ENCODE measurements at regions not wholly inside any gene's neighbourhood (a gene's known extent, or its start where the extent isn't known, plus 50 kb on each side); places are given as distances from the start of the nearest gene placed in this dataset.

DNA sequence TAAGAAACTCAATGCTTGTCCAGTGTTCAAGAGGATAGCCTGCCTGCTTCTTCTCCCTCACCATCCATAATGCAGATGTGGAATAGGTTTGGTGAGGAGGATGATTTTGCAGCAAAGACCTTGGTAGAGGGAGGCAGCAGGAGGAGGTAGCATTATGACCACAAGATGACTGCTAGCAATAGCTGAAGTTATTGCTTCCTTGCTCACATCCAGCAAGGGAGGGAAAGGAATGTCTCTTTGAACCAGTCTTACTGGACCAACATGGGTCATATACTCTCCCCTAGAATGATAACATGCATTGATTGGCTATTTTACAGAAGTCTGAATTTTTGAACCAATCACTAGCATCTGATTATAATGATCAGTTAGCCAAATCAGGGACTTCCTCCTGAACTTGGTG is 607.6 kb downstream of the EBF1 start:
- Mint-ChIP-seq H3K4me1 (ENCODE audit: low read depth) (no peaks in the 10 kb centered on the region), H3K9me3 (no peaks in the 10 kb centered on the region)
- intact Hi-C loops (cut with DNase I, micrococcal nuclease) = no loop called here

DNA sequence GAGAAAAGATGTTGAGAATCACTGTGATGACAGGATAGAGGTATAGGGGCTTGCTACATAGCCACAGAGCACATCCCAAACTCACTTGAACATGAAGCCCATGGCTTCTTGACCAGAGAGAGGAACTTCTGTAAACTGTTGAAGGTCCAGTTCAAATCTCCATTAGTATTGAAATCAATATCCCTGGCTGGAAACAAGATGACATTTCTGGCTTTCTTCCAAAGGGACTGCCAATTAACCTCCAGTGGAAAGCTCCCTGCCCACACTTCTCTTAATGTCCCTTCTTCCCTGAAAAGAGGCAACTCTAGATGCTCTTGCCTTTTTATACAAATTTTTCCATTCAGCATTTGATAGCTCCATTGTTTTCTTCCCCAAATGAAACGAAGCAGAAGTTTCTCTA is 612.1 kb downstream of the EBF1 start:
- H3K27ac Mint-ChIP-seq = no peak overlapping the region

More for the DNA sequence above, 607.6 kb downstream of the EBF1 start:
- Mint-ChIP-seq H3K36me3 (ENCODE audit: low read depth) (no peaks in the 10 kb centered on the region), H3K27ac (no peak overlapping the region), H3K27me3 (no peaks in the 10 kb centered on the region), H3K4me3 (no peak overlapping the region)
- H3K4me3 ChIP-seq (ENCODE audit: low read length) = no peak overlapping the region
- ATAC-seq (ENCODE audit: poor library complexity) (no peak), DNase-seq (no peak)
- H3K27me3 ChIP-seq (ENCODE audit: control insufficient read depth in 1 of 2, insufficient read depth in 2 of 2, low read length in 2 of 2) = no peaks in the 10 kb centered on the region
- TF ChIP-seq, protein P1, sequence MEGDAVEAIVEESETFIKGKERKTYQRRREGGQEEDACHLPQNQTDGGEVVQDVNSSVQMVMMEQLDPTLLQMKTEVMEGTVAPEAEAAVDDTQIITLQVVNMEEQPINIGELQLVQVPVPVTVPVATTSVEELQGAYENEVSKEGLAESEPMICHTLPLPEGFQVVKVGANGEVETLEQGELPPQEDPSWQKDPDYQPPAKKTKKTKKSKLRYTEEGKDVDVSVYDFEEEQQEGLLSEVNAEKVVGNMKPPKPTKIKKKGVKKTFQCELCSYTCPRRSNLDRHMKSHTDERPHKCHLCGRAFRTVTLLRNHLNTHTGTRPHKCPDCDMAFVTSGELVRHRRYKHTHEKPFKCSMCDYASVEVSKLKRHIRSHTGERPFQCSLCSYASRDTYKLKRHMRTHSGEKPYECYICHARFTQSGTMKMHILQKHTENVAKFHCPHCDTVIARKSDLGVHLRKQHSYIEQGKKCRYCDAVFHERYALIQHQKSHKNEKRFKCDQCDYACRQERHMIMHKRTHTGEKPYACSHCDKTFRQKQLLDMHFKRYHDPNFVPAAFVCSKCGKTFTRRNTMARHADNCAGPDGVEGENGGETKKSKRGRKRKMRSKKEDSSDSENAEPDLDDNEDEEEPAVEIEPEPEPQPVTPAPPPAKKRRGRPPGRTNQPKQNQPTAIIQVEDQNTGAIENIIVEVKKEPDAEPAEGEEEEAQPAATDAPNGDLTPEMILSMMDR (IDR thresholded peaks at IDR 0.05) = no peak
- no peaks in the 10 kb centered on the region for H3K4me1 ChIP-seq (ENCODE audit: insufficient read depth, low read length)
- H3K36me3 ChIP-seq (ENCODE audit: insufficient read depth, low read length) = no peaks in the 10 kb centered on the region
- H3K9me3 ChIP-seq (ENCODE audit: control insufficient read depth in 1 of 2, insufficient read depth in 1 of 2, low read length in 2 of 2) = no peaks in the 10 kb centered on the region
- CTCF ChIA-PET = no interaction called here
- H3K27ac ChIP-seq (ENCODE audit: low read depth in 1 of 2, low read length in 2 of 2) = no peak overlapping the region
- POLR2A ChIA-PET = no interaction called here

DNA sequence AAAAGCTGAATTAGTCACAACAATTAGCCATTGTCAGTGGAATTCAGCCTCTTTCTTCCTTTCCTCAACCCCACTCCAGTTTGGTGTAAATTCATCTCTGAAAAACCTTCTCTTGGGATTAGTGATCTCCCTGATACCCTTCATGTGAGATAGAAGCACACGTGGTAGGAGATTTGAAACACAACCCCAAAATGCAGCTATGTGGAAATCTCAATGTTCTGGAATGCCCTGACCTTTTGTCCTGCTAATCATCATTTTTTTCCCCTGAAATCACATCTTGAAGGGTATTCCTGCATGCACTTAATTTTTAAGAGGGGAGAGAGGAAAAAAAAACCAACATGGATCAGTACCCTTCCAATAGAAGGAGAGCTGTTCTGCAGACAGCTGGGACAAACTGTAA is 612.6 kb downstream of the EBF1 start:
- no peak for DNase-seq
- CTCF ChIA-PET = no interaction called here
- H3K4me3 ChIP-seq (ENCODE audit: low read length) = no peak overlapping the region
- Mint-ChIP-seq H3K4me1 (ENCODE audit: low read depth) (no peaks in the 10 kb centered on the region), H3K36me3 (ENCODE audit: low read depth) (no peaks in the 10 kb centered on the region), H3K27me3 (no peaks in the 10 kb centered on the region), H3K4me3 (no peak overlapping the region), H3K27ac (no peak overlapping the region), H3K9me3 (no peaks in the 10 kb centered on the region)
- H3K4me1 ChIP-seq (ENCODE audit: insufficient read depth, low read length) = no peaks in the 10 kb centered on the region
- POLR2A ChIA-PET = no interaction called here
- H3K9me3 ChIP-seq (ENCODE audit: control insufficient read depth in 1 of 2, insufficient read depth in 1 of 2, low read length in 2 of 2) = no peaks in the 10 kb centered on the region
- H3K27ac ChIP-seq (ENCODE audit: low read depth in 1 of 2, low read length in 2 of 2) = no peak overlapping the region
- ATAC-seq (ENCODE audit: poor library complexity) = no peak
- no peaks in the 10 kb centered on the region for H3K36me3 ChIP-seq (ENCODE audit: insufficient read depth, low read length)
- TF ChIP-seq, protein P1 (IDR thresholded peaks at IDR 0.05) = no peak
- intact Hi-C loops (cut with DNase I, micrococcal nuclease) = no loop called here
- H3K27me3 ChIP-seq (ENCODE audit: control insufficient read depth in 1 of 2, insufficient read depth in 2 of 2, low read length in 2 of 2) = no peaks in the 10 kb centered on the region

More for the DNA sequence above, 612.1 kb downstream of the EBF1 start:
- Mint-ChIP-seq H3K27me3 (no peaks in the 10 kb centered on the region), H3K4me3 (no peak overlapping the region), H3K9me3 (no peaks in the 10 kb centered on the region), H3K4me1 (ENCODE audit: low read depth) (no peaks in the 10 kb centered on the region), H3K36me3 (ENCODE audit: low read depth) (no peaks in the 10 kb centered on the region)
- DNase-seq (no peak), ATAC-seq (ENCODE audit: poor library complexity) (no peak)
- intact Hi-C loops (cut with DNase I, micrococcal nuclease) = no loop called here
- Histone ChIP-seq H3K4me3 (ENCODE audit: low read length) (no peak overlapping the region), H3K36me3 (ENCODE audit: insufficient read depth, low read length) (no peaks in the 10 kb centered on the region), H3K27ac (ENCODE audit: low read depth in 1 of 2, low read length in 2 of 2) (no peak overlapping the region), H3K4me1 (ENCODE audit: insufficient read depth, low read length) (no peaks in the 10 kb centered on the region), H3K27me3 (ENCODE audit: control insufficient read depth in 1 of 2, insufficient read depth in 2 of 2, low read length in 2 of 2) (no peaks in the 10 kb centered on the region), H3K9me3 (ENCODE audit: control insufficient read depth in 1 of 2, insufficient read depth in 1 of 2, low read length in 2 of 2) (no peaks in the 10 kb centered on the region)
- TF ChIP-seq, protein P1 (IDR thresholded peaks at IDR 0.05) = no peak
- POLR2A ChIA-PET = no interaction called here
- CTCF ChIA-PET = no interaction called here

Data from CD4-positive, alpha-beta T cell (primary cell).